ENCODE measurements at regions not wholly inside any gene's neighbourhood (a gene's known extent, or its start where the extent isn't known, plus 50 kb on each side); places are given as distances from the start of the nearest gene placed in this dataset.
"Not testable (repeated sequence)": the region's sequence is repeated elsewhere in the genome, so short reads cannot be mapped to it uniquely, and the experiment has no call there.

DNA sequence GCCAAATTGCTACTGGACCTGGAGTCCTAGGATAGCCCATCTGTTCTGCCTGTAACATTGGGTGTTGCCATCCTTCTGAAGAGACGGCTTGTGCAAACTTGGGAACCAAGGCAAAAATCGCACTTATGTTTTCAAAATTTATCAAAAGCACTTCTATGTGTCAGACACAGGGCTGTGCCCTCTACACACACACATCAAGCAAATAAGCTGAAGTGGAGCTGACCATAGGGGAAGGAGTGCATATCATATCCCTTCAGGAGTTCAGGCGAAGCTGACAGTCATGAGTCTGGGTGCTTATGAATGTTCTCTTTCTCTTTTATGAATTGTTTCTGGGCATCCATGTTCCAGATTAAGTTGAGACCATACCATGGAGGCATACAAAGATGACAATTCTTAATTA is 247.9 kb downstream of the CYRIA start:
- H3K9me3 Mint-ChIP-seq: peaks cover 2 to 10% of the 10 kb centered on the region in 2 donors

DNA sequence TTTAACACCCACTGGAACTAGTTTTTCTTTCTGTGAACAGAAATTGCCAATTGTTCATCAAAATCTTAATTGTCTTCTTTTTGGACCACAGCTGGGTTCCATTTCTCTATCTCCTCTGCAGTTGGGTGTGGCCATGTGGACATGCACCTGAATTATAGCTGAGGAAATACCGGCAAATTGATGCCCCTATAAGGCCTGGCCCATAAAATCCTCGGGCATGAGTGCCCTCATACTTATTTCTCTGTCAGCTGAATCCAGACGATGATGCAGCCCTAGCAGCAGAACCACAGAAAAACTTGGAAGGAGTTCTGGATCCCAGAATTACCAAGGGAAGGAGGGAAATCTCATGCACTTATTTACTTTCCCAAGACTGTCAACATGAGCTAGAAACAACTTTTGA is 249.0 kb downstream of the CYRIA start:
- no peak for DNase-seq
- Mint-ChIP-seq H3K27me3 (no peaks in the 10 kb centered on the region), H3K4me1 (ENCODE audit: low read depth in 2 of 2) (no peaks in the 10 kb centered on the region), H3K4me3 (no peak overlapping the region), H3K27ac (no peak overlapping the region), H3K9me3 (peaks cover 3 to 10% of the 10 kb centered on the region in 2 donors), H3K36me3 (ENCODE audit: insufficient read depth) (no peaks in the 10 kb centered on the region)
- no peak for ATAC-seq (replicated peaks)

More for the DNA sequence above, 247.9 kb downstream of the CYRIA start:
- H3K4me1 Mint-ChIP-seq (ENCODE audit: low read depth in 2 of 2): no peaks in the 10 kb centered on the region
- H3K27ac Mint-ChIP-seq: no peak overlapping the region
- H3K4me3 Mint-ChIP-seq: no peak overlapping the region
- no peaks in the 10 kb centered on the region for H3K27me3 Mint-ChIP-seq
- no peaks in the 10 kb centered on the region for H3K36me3 Mint-ChIP-seq (ENCODE audit: insufficient read depth)
- DNase-seq: no peak
- ATAC-seq (replicated peaks): no peak

DNA sequence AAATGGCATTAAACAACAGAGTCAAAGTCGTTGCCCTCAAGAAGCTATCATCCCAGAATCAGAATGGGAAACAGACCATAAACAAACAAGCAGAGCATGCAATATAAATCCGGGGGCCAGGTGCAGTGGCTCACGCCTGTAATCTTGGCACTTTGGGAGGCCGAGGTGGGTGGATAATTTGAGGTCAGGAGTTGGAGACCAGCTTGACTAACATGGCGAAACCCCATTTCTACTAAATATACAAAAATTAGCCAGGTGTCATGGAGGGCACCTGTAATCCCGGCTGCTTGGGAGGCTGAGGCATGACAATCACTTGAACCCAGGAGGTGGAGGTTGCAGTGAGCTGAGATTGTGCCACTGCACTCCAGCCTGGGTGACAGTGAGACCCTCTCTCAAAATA is 249.8 kb downstream of the CYRIA start:
- H3K27me3 Mint-ChIP-seq; H3K4me3 Mint-ChIP-seq; ATAC-seq (replicated peaks); H3K4me1 Mint-ChIP-seq (ENCODE audit: low read depth in 2 of 2); H3K36me3 Mint-ChIP-seq (ENCODE audit: insufficient read depth); DNase-seq; H3K27ac Mint-ChIP-seq: not testable (repeated sequence)
- peaks cover 3 to 10% of the 10 kb centered on the region in 2 donors for H3K9me3 Mint-ChIP-seq

DNA sequence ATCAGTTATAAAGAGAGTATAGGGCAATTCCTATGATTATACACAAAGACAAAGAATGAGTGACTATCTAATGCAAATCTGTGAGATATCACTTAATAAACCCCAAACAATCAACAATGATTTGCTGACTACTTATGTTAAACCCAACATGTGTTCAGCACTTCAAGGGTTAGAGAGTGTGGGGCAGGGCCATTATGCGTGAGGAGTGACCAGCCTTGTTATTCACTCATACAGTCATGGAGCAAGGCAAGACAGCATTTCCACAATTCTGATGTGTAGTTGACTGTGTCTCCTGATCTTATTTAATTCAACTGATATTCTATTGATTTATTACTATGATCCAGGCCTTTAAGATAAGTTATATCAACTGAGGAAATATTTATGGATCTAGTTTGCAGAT is 251.7 kb downstream of the CYRIA start:
- Mint-ChIP-seq H3K27ac (no peak overlapping the region), H3K4me1 (ENCODE audit: low read depth in 2 of 2) (no peaks in the 10 kb centered on the region), H3K36me3 (ENCODE audit: insufficient read depth) (no peaks in the 10 kb centered on the region), H3K4me3 (no peak overlapping the region), H3K27me3 (no peaks in the 10 kb centered on the region), H3K9me3 (peaks cover 3 to 5% of the 10 kb centered on the region in 2 donors)
- no peak for DNase-seq
- no peak for ATAC-seq (replicated peaks)

DNA sequence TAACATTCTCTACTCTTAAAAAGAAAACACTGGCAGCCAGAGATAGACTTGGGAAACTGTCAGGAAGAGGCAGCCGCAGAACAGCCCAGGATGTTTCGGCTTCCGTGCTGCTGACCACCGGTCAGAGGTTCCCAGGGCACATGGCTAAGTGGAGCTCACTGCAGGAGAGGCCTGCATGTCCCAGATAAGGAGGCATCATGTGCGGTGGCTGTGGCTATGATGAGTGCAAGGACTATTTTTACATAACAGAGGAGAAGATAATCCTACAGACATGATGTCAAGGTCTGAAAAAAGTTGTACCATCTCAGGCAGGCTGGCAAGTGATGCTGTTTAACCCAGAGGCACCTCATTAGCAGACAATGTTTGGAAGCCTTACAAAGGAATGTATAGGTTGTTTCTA is 252.3 kb downstream of the CYRIA start:
- no peak for ATAC-seq (replicated peaks)
- Mint-ChIP-seq H3K36me3 (ENCODE audit: insufficient read depth) (no peaks in the 10 kb centered on the region), H3K4me3 (no peak overlapping the region), H3K27ac (no peak overlapping the region), H3K4me1 (ENCODE audit: low read depth in 2 of 2) (no peaks in the 10 kb centered on the region), H3K9me3 (peaks cover 3 to 5% of the 10 kb centered on the region in 2 donors), H3K27me3 (no peaks in the 10 kb centered on the region)
- no peak for DNase-seq

DNA sequence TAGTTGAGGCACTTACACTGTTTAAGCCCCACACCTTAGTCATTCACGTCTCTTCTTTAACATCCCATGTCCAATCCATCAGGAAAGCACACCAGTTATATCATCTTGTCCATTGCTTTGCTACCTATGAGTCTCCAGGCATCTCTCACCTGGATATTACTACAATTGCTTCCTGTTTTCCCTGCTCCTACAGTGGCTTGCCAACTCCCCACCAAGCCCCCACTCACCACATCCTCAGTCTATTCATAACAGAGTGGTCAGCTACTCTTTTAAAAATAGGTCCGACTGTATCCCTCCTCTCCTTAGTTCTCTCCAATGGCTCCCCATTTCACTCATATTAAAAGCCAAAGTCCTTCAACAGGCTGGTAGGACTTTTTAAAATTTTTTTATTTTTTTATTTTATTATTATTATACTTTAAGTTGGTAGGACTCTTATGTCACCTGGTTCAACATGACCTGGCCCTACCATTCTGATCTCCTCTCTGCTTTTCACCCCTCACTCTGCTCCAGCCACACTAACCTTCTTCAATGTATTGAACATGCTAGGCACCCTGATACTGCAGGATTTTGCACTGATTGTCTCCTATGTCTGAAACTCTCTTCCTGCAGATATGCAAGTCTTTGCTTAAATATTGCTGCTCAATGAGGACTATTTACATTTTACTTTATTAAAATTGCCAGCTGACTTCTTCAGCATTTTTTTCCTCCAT is 253.2 kb downstream of the CYRIA start:
- H3K36me3 Mint-ChIP-seq (ENCODE audit: insufficient read depth): no peaks in the 10 kb centered on the region

DNA sequence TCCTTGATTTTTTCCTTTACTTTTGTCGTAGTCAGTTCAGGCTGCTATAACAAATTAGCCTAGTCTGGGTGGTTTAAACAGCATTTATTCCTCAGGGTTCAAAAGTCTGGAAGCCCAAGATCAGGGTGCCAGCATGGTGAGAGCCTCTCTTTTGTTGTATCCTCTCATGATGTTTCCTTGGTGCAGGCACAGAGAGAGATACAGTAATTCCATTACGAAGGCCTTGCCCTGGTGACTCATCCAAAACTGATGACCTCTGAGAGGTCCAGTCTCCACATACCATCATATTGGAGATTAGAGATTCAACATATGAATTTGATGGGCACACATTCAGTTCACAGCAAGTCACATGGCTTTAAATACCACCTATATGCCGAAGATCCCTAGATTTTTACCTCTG is 253.8 kb downstream of the CYRIA start:
- ATAC-seq (replicated peaks) (no peak), DNase-seq (no peak)
- no peak overlapping the region for H3K4me3 Mint-ChIP-seq
- no peaks in the 10 kb centered on the region for H3K4me1 Mint-ChIP-seq (ENCODE audit: low read depth in 2 of 2)
- no peak overlapping the region for H3K27ac Mint-ChIP-seq
- peaks cover 3 to 5% of the 10 kb centered on the region in 2 donors for H3K9me3 Mint-ChIP-seq
- no peaks in the 10 kb centered on the region for H3K36me3 Mint-ChIP-seq (ENCODE audit: insufficient read depth)
- no peaks in the 10 kb centered on the region for H3K27me3 Mint-ChIP-seq

More for the DNA sequence above, 253.2 kb downstream of the CYRIA start:
- Mint-ChIP-seq H3K4me3 (no peak overlapping the region), H3K4me1 (ENCODE audit: low read depth in 2 of 2) (no peaks in the 10 kb centered on the region), H3K27ac (no peak overlapping the region), H3K9me3 (peaks cover 3 to 5% of the 10 kb centered on the region in 2 donors), H3K27me3 (no peaks in the 10 kb centered on the region)
- DNase-seq (no peak), ATAC-seq (replicated peaks) (no peak)

DNA sequence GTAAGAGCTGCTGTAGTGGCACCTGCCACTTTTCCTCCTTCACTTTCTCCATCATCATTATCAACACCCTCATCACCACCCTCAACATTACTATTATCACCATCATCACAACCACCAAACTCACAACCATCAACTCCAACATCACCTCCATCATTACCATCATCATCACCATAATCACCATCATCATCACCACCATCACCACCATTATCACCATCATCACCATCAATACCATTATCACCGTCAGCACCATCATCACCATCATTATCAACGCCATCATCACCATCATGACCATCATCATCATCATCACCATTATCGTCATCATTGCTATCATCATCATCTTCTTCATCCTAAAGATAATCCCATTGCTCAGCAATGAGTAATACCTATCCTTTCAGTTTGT is 255.8 kb downstream of the CYRIA start:
- Mint-ChIP-seq H3K4me3 (no peak overlapping the region), H3K9me3 (peaks cover 0 to 1% of the 10 kb centered on the region in 2 donors), H3K36me3 (ENCODE audit: insufficient read depth) (no peaks in the 10 kb centered on the region), H3K27me3 (no peaks in the 10 kb centered on the region), H3K4me1 (ENCODE audit: low read depth in 2 of 2) (no peaks in the 10 kb centered on the region), H3K27ac (no peak overlapping the region)
- ATAC-seq (replicated peaks) (no peak), DNase-seq (no peak)

DNA sequence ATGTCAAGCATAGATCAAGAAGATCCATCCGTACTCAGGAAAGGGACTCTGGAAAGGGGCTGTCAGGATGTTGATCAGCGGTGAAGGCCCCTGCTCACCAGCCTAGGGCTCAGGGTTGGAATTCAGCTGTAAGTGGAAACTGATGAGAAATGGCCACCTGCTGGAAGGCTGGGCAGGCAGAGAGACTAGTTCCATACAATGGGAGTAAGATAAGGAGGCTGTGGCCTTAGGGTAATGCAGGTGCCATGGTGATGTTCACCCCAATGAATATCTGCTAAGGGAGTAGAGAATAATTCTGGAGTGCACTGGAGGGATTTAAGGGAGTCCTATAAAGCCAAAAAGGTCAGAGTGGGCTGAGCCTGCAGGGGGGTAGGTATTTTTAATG is 256.6 kb downstream of the CYRIA start:
- no peaks in the 10 kb centered on the region for H3K4me1 Mint-ChIP-seq (ENCODE audit: low read depth in 2 of 2)

DNA sequence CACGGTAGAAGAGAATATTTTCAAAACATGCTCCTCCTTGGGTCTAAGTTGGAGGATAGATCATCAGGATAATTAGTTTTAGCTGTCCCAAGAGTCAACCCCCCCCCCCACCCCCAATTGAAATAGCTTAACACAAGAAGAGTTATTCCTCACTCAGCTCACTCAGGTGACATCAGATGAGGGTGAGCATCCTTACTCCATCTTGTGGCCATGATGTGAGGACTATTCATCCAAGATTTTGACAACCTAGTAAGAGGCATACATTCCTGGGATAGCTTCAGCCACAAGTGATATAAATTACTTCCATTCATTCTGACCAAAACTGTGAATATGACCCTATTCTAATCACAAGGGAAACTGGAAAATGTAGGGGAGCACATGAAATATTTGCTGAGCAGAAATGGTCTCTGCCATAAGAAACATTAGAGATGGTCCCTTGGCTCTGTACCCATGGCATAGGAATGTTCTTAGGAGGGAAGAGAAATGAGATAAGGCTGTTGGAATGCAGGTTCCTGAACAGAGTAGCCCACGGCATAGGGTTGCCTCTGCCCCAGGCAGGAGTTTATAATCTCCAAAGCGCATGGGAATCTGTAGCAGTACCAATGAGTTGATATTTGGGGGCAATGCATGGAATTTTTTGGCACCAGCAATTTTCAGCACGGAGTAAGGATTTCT is 257.2 kb downstream of the CYRIA start:
- ATAC-seq (replicated peaks): no peak
- no peaks in the 10 kb centered on the region for H3K27me3 Mint-ChIP-seq
- DNase-seq: no peak
- no peaks in the 10 kb centered on the region for H3K36me3 Mint-ChIP-seq (ENCODE audit: insufficient read depth)
- no peaks in the 10 kb centered on the region for H3K4me1 Mint-ChIP-seq (ENCODE audit: low read depth in 2 of 2)
- H3K9me3 Mint-ChIP-seq: peaks cover 0 to 1% of the 10 kb centered on the region in 2 donors
- no peak overlapping the region for H3K4me3 Mint-ChIP-seq
- H3K27ac Mint-ChIP-seq: no peak overlapping the region

More for the DNA sequence above, 256.6 kb downstream of the CYRIA start:
- Mint-ChIP-seq H3K4me3 (no peak overlapping the region), H3K27ac (no peak overlapping the region), H3K27me3 (no peaks in the 10 kb centered on the region), H3K9me3 (peaks cover 0 to 1% of the 10 kb centered on the region in 2 donors), H3K36me3 (ENCODE audit: insufficient read depth) (no peaks in the 10 kb centered on the region)
- DNase-seq (no peak), ATAC-seq (replicated peaks) (no peak)

DNA sequence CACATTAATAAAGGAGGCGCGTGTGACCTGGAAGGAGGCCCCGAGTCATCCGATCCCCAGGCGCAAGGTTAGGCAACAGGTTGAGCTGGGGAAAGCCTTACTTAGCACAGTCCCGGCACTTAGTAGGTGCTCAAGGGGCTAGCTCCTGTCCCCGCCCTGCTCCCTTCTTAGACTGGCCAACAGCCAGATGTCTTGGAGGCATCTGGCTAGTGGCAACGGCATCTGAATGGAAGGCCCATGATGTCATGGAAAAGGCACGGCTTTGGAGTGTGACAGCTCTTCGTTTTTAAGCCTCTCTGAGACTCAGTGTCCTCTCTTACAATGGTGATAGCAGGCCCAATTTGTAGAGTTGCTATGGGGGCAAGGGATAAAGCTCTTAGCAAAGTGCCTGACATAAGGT is 258.3 kb downstream of the CYRIA start:
- H3K27ac Mint-ChIP-seq: no peak overlapping the region
- no peak for DNase-seq
- H3K36me3 Mint-ChIP-seq (ENCODE audit: insufficient read depth): no peaks in the 10 kb centered on the region
- H3K4me3 Mint-ChIP-seq: no peak overlapping the region
- H3K27me3 Mint-ChIP-seq: no peaks in the 10 kb centered on the region
- no peaks in the 10 kb centered on the region for H3K4me1 Mint-ChIP-seq (ENCODE audit: low read depth in 2 of 2)
- H3K9me3 Mint-ChIP-seq: peaks cover 0 to 2% of the 10 kb centered on the region in 2 donors
- ATAC-seq (replicated peaks): no peak

DNA sequence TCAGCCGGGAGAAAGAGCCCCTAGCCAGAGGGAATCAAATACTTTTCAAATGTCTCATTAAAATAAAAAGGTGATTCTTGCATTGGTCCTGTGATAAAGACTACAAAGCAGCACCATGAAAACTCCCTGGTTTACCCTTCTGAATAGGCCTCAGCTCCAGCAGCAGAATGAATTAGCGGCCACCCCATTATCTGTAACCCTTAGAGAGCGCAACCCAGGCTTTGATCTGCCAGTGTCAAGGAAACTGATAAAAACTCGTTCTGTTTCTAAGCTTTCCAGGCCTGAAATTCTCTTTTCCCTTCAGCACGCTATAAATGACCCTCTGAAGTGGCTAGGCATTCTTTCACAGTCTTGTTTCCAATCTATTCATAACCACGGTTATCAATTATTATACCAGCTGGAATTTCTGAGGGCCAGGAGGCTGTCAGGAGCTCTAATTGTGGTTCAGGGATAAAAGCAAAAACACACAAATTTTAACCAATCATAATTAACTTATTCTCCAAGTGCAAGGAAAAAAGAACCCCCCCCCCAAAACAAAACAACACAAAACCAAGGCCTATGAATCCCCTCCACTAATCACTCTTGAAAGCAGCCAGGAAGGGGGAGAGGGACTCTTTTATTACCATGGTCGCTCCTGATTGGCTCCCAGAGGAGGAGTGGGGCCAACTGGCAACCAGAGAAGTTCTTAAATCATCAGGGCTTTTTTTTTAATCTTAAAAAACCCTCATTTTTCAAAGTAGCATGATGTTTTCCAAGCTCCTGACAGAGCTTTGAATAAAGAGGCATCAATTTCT is 258.9 kb downstream of the CYRIA start:
- no peak for ATAC-seq (replicated peaks)
- H3K36me3 Mint-ChIP-seq (ENCODE audit: insufficient read depth): no peaks in the 10 kb centered on the region
- H3K4me3 Mint-ChIP-seq: no peak overlapping the region

DNA sequence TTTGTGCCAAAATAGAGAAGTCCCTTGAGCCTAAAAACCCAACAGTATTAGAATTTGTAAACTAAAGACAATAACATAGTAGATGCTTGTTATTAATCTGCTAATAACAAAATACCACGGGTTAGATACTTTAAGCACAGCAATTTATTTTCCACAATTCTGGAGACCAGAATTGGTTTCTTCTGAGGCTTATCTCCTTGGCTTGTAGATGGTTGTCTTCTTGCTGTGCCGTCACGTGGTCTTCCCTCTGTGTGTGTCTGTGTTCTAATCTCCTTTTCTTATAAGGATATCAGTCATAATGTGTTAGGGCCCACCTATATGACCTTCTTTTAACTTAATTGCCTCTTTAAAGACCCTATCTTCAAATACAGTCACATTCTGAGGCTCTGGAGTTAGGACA is 260.1 kb downstream of the CYRIA start:
- ATAC-seq (replicated peaks): no peak
- Mint-ChIP-seq H3K9me3 (peaks cover 0 to 2% of the 10 kb centered on the region in 2 donors), H3K36me3 (ENCODE audit: insufficient read depth) (no peaks in the 10 kb centered on the region), H3K27ac (no peak overlapping the region), H3K4me3 (no peak overlapping the region), H3K4me1 (ENCODE audit: low read depth in 2 of 2) (no peaks in the 10 kb centered on the region), H3K27me3 (no peaks in the 10 kb centered on the region)
- DNase-seq: no peak

More for the DNA sequence above, 258.9 kb downstream of the CYRIA start:
- no peak overlapping the region for H3K27ac Mint-ChIP-seq
- no peak for DNase-seq
- H3K9me3 Mint-ChIP-seq: peaks cover 0 to 2% of the 10 kb centered on the region in 2 donors
- no peaks in the 10 kb centered on the region for H3K27me3 Mint-ChIP-seq
- H3K4me1 Mint-ChIP-seq (ENCODE audit: low read depth in 2 of 2): no peaks in the 10 kb centered on the region

All from effector memory CD8-positive, alpha-beta T cell (primary cell).